ENCODE measurements at regions not wholly inside any gene's neighbourhood (a gene's known extent, or its start where the extent isn't known, plus 50 kb on each side); places are given as distances from the start of the nearest gene placed in this dataset.
"Not testable (repeated sequence)": the region's sequence is repeated elsewhere in the genome, so short reads cannot be mapped to it uniquely, and the experiment has no call there.

GRCh38 chr7:149681274-149681673 is 92.1 kb downstream of the ZNF467 start:
- DNase-seq = no peak

GRCh38 chr7:149680331-149681025 is 92.9 kb downstream of the ZNF467 start:
- no peak for DNase-seq

GRCh38 chr7:149674728-149675385 is 98.5 kb downstream of the ZNF467 start:
- DNase-seq = not testable (repeated sequence)

GRCh38 chr7:149673006-149673405 is 100.4 kb downstream of the ZNF467 start:
- no peak for DNase-seq

GRCh38 chr7:149670288-149670687 is 103.1 kb downstream of the ZNF467 start:
- DNase-seq = no peak

GRCh38 chr7:149669121-149669818 is 104.1 kb downstream of the ZNF467 start:
- DNase-seq = peak; percentile 3

GRCh38 chr7:149666360-149666945 is 106.9 kb downstream of the ZNF467 start:
- DNase-seq = no peak

GRCh38 chr7:149665618-149666017 is 107.8 kb downstream of the ZNF467 start:
- DNase-seq = not testable (repeated sequence)

- no peak for DNase-seq
Observed at GRCh38 chr7:149664666-149665065, 108.7 kb downstream of the ZNF467 start.

- DNase-seq = no peak
Observed at GRCh38 chr7:149664176-149664575, 109.2 kb downstream of the ZNF467 start.

- peak; percentile 59 for DNase-seq
Observed at GRCh38 chr7:149662591-149663095, 110.7 kb downstream of the ZNF467 start.

- no peak for DNase-seq
Observed at GRCh38 chr7:149655784-149656183, 117.6 kb downstream of the ZNF467 start.

GRCh38 chr7:149654588-149654987 is 118.8 kb downstream of the ZNF467 start:
- no peak for DNase-seq

GRCh38 chr7:149650190-149650589 is 123.2 kb downstream of the ZNF467 start:
- not testable (repeated sequence) for DNase-seq

- DNase-seq = no peak
Observed at GRCh38 chr7:149644754-149645153, 128.6 kb downstream of the ZNF467 start.

GRCh38 chr7:149642589-149642988 is 130.8 kb downstream of the ZNF467 start:
- no peak for DNase-seq

GRCh38 chr7:149638566-149639320 is 134.6 kb downstream of the ZNF467 start:
- DNase-seq = no peak

- no peak for DNase-seq
Observed at GRCh38 chr7:149637911-149638565, 135.3 kb downstream of the ZNF467 start.

- DNase-seq = no peak
Observed at GRCh38 chr7:149635561-149636329, 137.6 kb downstream of the ZNF467 start.

- no peak for DNase-seq
Observed at GRCh38 chr7:149633976-149634945, 136.7 kb upstream of the ZNF746 start.

Measured in CD4-positive, alpha-beta T cell treated with Interleukin-10 for 1 hour (primary cell).